CD1c-positive myeloid dendritic cell (primary cell): ENCODE measurements at regions not wholly inside any gene's neighbourhood (a gene's known extent, or its start where the extent isn't known, plus 50 kb on each side); places are given as distances from the start of the nearest gene placed in this dataset.
"Not testable (repeated sequence)": the region's sequence is repeated elsewhere in the genome, so short reads cannot be mapped to it uniquely, and the experiment has no call there.

ENCODE experiments used
- DNase-seq: peaks from one replicate; pipeline ENCODE4 v3.0.0-alpha.2; 2016; ENCODE audit errors: extremely low spot score

GRCh38 chr6:68158256-68158655 is 476.8 kb upstream of the ADGRB3 start:
- DNase-seq = no peak

- no peak for DNase-seq
Measured at GRCh38 chr6:68144667-68145066, 490.4 kb upstream of the ADGRB3 start.

- DNase-seq = no peak
Measured at GRCh38 chr6:68141190-68141589, 493.9 kb upstream of the ADGRB3 start.

GRCh38 chr6:68139130-68139529 is 496.0 kb upstream of the ADGRB3 start:
- no peak for DNase-seq

GRCh38 chr6:68134796-68135195 is 500.3 kb upstream of the ADGRB3 start:
- DNase-seq = no peak

- no peak for DNase-seq
Measured at GRCh38 chr6:68128211-68128610, 506.9 kb upstream of the ADGRB3 start.

- DNase-seq = no peak
Measured at GRCh38 chr6:68127074-68127473, 508.0 kb upstream of the ADGRB3 start.

GRCh38 chr6:68126089-68126749 is 508.9 kb upstream of the ADGRB3 start:
- no peak for DNase-seq

- not testable (repeated sequence) for DNase-seq
Measured at GRCh38 chr6:68122975-68123374, 512.1 kb upstream of the ADGRB3 start.

- no peak for DNase-seq
Measured at GRCh38 chr6:68122032-68122431, 513.0 kb upstream of the ADGRB3 start.

- not testable (repeated sequence) for DNase-seq
Measured at GRCh38 chr6:68120954-68121353, 514.1 kb upstream of the ADGRB3 start.

GRCh38 chr6:68114463-68115047 is 520.5 kb upstream of the ADGRB3 start:
- no peak for DNase-seq

GRCh38 chr6:68108233-68108835 is 526.7 kb upstream of the ADGRB3 start:
- no peak for DNase-seq

- DNase-seq = no peak
Measured at GRCh38 chr6:68094070-68094469, 541.0 kb upstream of the ADGRB3 start.

- no peak for DNase-seq
Measured at GRCh38 chr6:68087399-68088133, 547.5 kb upstream of the ADGRB3 start.

- no peak for DNase-seq
Measured at GRCh38 chr6:68086199-68086598, 548.9 kb upstream of the ADGRB3 start.

- not testable (repeated sequence) for DNase-seq
Measured at GRCh38 chr6:68085599-68085998, 549.5 kb upstream of the ADGRB3 start.

GRCh38 chr6:68082086-68082485 is 553.0 kb upstream of the ADGRB3 start:
- DNase-seq = no peak

- no peak for DNase-seq
Measured at GRCh38 chr6:68080074-68080473, 555.0 kb upstream of the ADGRB3 start.

GRCh38 chr6:68077661-68078060 is 557.4 kb upstream of the ADGRB3 start:
- DNase-seq = no peak

GRCh38 chr6:68071740-68072139 is 563.3 kb upstream of the ADGRB3 start:
- DNase-seq = no peak

GRCh38 chr6:68069921-68070710 is 565.0 kb upstream of the ADGRB3 start:
- no peak for DNase-seq
